ENCODE measurements at regions not wholly inside any gene's neighbourhood (a gene's known extent, or its start where the extent isn't known, plus 50 kb on each side); places are given as distances from the start of the nearest gene placed in this dataset.

DNA sequence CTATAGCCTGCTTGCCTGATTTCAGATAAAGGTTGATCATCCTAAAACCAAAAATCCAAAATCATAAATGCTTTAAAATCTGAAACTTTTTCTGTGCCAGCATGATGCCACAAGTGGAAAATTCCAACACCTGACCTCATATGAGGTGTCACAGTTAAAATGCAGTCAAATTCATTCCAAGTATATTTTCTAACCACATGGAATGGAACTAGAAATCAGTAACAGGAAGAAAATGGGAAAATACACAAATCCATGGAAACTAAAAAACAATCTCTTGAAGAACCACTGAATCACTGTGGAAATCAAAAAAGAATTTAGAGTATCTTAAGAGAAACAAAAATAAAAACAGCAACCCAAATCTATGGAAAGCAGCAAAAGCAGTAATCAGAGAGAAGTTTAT is 297.5 kb upstream of the COX7C start:
- TF ChIP-seq, protein P1, sequence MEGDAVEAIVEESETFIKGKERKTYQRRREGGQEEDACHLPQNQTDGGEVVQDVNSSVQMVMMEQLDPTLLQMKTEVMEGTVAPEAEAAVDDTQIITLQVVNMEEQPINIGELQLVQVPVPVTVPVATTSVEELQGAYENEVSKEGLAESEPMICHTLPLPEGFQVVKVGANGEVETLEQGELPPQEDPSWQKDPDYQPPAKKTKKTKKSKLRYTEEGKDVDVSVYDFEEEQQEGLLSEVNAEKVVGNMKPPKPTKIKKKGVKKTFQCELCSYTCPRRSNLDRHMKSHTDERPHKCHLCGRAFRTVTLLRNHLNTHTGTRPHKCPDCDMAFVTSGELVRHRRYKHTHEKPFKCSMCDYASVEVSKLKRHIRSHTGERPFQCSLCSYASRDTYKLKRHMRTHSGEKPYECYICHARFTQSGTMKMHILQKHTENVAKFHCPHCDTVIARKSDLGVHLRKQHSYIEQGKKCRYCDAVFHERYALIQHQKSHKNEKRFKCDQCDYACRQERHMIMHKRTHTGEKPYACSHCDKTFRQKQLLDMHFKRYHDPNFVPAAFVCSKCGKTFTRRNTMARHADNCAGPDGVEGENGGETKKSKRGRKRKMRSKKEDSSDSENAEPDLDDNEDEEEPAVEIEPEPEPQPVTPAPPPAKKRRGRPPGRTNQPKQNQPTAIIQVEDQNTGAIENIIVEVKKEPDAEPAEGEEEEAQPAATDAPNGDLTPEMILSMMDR (conservative IDR thresholded peaks at IDR 0.05): no peak
- no peak for TF ChIP-seq EZH2 (IDR thresholded peaks at IDR 0.05; ENCODE audit: low read depth)
